AG20443 (cell line): ENCODE measurements at regions not wholly inside any gene's neighbourhood (a gene's known extent, or its start where the extent isn't known, plus 50 kb on each side); places are given as distances from the start of the nearest gene placed in this dataset.

ENCODE experiments used
- DNase-seq: peaks from one replicate; pipeline ENCODE4 v3.0.0; 2012; ENCODE audit warnings: low spot score, mixed read lengths

- DNase-seq = no peak
Measured at GRCh38 chr6:91633374-91634111, 1046.7 kb upstream of the MAP3K7 start.

- no peak for DNase-seq
Measured at GRCh38 chr6:91632308-91632707, 1045.4 kb upstream of the MAP3K7 start.

- DNase-seq = no peak
Measured at GRCh38 chr6:91631227-91631626, 1044.4 kb upstream of the MAP3K7 start.

- no peak for DNase-seq
Measured at GRCh38 chr6:91626911-91627310, 1040.0 kb upstream of the MAP3K7 start.

GRCh38 chr6:91613481-91613880 is 1026.6 kb upstream of the MAP3K7 start:
- DNase-seq = no peak

- no peak for DNase-seq
Measured at GRCh38 chr6:91611190-91611589, 1024.3 kb upstream of the MAP3K7 start.

- no peak for DNase-seq
Measured at GRCh38 chr6:91608428-91608827, 1021.6 kb upstream of the MAP3K7 start.

GRCh38 chr6:91606148-91606901 is 1019.5 kb upstream of the MAP3K7 start:
- no peak for DNase-seq

GRCh38 chr6:91600561-91600960 is 1013.7 kb upstream of the MAP3K7 start:
- DNase-seq = no peak

GRCh38 chr6:91590191-91590590 is 1003.3 kb upstream of the MAP3K7 start:
- DNase-seq = no peak

GRCh38 chr6:91580635-91581034 is 993.8 kb upstream of the MAP3K7 start:
- DNase-seq = no peak

GRCh38 chr6:91575032-91575431 is 988.2 kb upstream of the MAP3K7 start:
- no peak for DNase-seq

- no peak for DNase-seq
Measured at GRCh38 chr6:91573826-91574416, 987.0 kb upstream of the MAP3K7 start.

- no peak for DNase-seq
Measured at GRCh38 chr6:91572878-91573277, 986.0 kb upstream of the MAP3K7 start.

- no peak for DNase-seq
Measured at GRCh38 chr6:91569071-91569470, 982.2 kb upstream of the MAP3K7 start.

- no peak for DNase-seq
Measured at GRCh38 chr6:91566467-91566866, 979.6 kb upstream of the MAP3K7 start.

GRCh38 chr6:91565207-91565606 is 978.3 kb upstream of the MAP3K7 start:
- no peak for DNase-seq

GRCh38 chr6:91562955-91563354 is 976.1 kb upstream of the MAP3K7 start:
- no peak for DNase-seq

- DNase-seq = no peak
Measured at GRCh38 chr6:91560409-91560808, 973.5 kb upstream of the MAP3K7 start.

GRCh38 chr6:91540902-91541301 is 954.0 kb upstream of the MAP3K7 start:
- DNase-seq = no peak

- no peak for DNase-seq
Measured at GRCh38 chr6:91539456-91539855, 952.6 kb upstream of the MAP3K7 start.

GRCh38 chr6:91538622-91539021 is 951.8 kb upstream of the MAP3K7 start:
- no peak for DNase-seq

- DNase-seq = no peak
Measured at GRCh38 chr6:91534614-91535013, 947.7 kb upstream of the MAP3K7 start.
